ENCODE measurements at regions not wholly inside any gene's neighbourhood (a gene's known extent, or its start where the extent isn't known, plus 50 kb on each side); places are given as distances from the start of the nearest gene placed in this dataset.

- TF ChIP-seq CTCF (conservative IDR thresholded peaks at IDR 0.05 in 1 of 2, IDR thresholded peaks at IDR 0.05 in 1 of 2; ENCODE audit: low read depth in 1 of 2, low read length in 2 of 2) (no peak), EZH2 (IDR thresholded peaks at IDR 0.05; ENCODE audit: low read length, missing control alignments) (no peak)
Measured at GRCh38 chr4:160406263-160406825, 1303.5 kb downstream of the RAPGEF2 start.

Data from fibroblast of lung (primary cell).